ENCODE measurements at regions not wholly inside any gene's neighbourhood (a gene's known extent, or its start where the extent isn't known, plus 50 kb on each side); places are given as distances from the start of the nearest gene placed in this dataset.

DNA sequence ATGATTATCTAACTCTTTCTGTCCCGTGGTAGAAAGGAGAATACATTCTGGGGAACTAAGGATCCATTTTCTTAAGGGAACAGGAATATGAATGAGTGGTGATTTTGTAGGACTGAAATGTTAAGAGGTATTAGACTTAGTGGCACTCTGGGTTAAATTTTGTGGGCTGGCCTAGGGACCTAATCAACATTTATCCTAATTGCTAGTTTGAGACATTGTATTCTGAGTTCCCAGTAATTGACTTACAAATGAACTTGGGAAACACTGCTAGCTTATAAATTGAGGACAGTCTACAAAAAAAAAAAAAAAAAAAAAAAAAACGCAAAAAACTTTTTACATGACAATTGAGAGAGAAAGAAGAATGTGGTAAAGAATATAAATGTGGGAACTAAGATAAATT lies 136.6 kb upstream of the ZP4 start:
- no peak for DNase-seq

DNA sequence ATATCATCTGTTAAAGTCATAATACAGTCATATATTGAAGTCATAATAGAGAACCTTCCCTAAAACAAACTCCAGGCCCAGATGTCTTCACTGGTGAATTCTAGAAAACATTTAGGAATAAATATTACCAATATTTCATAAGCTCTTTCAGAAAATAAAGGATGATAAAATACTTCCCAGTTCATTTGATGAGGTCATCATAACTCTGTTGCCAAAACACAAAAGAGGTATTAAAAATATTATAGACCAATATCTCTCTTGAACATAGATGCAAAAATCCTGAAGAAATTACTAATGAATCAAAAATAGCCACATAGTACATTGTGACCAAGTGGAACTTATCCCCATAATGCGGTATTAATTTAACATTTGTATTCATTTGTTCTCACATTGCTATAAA lies 132.4 kb upstream of the ZP4 start:
- DNase-seq = no peak

DNA sequence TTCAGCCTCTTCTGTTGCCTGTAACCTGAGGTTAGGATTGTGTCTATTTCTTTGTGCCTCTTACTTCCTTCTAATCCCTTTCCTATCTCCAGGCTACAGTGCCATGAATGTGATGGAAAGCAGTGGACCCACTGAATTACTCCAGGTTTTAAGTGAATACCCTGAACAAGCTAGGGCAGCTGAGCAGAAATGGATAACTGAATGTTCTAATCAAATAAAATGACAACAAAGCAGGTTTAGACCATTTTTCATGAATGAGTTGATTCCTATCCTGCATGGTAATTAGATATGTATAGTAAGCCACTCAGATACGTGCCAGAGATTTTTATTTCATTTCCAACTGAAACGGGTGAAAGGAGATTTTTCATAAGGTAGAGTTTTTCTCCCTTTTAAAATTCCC lies 127.5 kb upstream of the ZP4 start:
- no peak for DNase-seq

DNA sequence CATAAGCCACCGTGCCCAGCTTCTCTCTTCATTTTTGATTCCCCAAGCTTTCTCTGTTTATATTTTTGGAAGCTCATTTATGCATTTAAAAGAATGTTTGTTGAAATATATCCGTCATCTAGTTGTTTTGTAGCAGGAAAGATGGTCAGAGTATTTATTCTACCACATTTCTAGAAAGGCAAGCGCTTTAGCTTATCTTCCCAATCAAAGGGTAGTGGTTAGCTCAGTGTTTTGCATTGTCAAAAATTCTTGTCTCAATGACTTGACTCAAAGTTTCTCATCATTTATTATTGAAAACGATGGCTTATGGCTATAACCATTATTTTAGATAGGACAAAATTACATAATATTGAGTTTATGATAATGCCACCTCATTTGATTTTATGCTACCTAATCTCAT lies 116.1 kb upstream of the ZP4 start:
- DNase-seq = no peak

DNA sequence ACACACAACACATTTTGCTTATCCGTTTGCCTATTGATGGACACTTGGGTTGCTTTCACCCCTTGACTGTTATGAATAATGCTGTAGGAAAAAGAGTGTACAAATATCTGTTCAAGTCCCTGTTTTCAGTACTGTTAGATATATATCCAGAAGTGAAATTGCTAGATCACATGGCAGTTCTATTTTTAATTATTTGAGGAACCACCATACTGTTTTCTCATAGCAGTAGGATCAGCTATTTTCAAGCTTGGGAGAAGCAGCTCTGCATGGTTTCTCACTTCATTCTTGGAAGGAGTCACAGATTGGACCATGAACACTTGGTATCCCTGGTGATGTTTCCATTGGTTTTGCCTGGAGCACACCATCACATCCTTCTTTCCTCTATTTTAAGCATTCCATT lies 114.4 kb upstream of the ZP4 start:
- DNase-seq = no peak

DNA sequence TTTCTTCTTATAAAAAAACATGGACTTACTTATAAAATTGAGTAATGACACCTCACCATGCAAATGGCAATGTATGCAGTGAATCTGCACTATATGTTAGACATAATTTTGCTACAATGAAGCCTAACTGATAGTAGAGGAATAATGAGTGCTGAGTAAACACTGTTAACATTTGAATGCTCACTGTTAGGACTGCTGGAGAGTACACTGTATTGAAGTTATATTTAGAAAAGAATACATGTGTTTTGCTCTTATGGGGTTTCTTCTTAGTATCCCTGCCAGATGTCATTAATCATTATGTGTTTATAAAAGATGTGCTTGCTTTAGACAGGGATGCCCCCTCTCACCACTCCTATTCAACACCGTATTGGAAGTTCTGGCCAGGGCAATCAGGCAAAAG lies 111.1 kb upstream of the ZP4 start:
- DNase-seq = no peak

DNA sequence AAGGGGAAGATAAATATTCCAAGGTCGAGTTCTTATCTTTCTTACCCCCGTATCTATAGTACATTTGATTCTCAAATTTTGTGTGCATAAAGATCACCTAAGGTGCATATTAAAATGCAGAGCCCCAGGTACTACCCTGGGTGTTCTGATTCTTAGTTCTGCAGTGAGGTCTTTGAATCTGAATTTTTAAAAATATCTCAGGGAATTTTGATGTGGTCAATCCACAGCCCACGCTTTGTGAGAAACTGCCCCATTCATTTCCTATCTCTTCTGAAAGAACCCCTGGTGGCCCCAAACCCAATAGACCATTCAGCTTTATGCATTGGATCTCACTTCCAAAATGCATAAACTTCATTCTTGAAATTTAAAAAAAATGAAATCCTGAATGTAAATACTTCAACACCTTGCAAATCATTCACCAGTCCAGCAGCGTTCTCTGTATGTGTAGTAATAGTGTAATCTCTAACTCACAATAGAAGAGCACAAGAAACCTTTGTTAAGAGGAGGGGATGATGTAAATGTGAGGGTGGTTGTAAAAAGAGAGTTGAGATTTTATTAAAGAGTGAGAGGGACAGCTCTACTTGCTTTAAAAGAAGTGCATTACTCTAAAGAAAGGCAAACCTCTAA lies 108.8 kb upstream of the ZP4 start:
- no peak for DNase-seq

DNA sequence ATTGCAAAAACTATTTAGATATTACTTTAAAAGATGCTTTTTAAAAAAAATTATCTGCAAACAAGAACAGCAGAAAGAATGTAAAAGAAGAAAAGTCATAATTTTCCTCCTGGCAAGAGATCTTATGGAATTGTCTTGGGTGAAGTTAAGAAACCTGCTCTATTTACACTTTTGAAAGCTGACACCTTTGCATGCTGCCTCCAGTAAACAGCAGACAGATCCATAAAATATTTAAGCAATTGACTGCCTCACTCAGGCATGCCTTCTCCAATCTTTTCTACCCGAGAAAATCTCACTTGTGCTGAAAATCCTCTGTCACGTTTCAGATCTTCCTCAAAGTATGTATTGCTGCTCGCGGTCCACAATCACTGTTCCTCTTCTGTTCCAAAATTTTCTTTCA lies 107.9 kb upstream of the ZP4 start:
- DNase-seq = no peak

DNA sequence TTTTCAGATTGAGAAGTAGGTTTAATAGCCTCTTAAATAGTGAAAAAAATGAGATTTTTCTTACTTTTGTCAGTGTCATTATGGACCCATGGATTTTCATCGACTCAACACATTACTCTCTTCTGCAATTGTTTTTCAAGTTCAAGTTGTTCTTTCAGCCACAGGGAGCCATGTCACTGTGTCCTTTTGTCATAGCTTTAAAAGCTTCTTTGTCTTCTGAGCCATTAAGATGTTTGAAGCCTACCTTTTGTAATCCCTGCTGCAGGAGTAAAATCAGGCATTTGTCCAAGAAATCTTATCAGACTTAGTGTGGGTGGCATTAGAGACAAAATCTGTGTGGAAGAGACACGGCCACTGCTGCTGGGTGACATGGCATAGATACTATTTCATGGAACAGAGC lies 92.8 kb upstream of the ZP4 start:
- no peak for DNase-seq

DNA sequence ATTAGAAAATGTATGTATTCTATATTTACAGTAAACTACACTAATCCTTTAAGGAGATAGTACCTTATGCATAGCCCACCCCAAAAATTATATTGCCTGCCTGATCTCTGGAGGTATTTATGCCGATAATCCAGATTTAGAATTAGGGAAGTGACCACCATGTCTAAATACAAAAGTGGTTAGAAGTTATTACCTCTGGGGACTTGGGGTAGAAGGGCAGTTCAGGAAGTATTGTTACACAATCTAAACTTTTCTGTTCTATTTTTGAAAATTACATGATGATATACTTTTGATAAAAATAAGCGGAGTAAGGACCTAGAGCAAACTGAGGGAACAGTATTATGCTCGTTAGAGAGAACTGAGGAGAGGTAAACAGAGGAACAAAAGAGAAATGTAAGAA lies 90.5 kb upstream of the ZP4 start:
- no peak for DNase-seq

DNA sequence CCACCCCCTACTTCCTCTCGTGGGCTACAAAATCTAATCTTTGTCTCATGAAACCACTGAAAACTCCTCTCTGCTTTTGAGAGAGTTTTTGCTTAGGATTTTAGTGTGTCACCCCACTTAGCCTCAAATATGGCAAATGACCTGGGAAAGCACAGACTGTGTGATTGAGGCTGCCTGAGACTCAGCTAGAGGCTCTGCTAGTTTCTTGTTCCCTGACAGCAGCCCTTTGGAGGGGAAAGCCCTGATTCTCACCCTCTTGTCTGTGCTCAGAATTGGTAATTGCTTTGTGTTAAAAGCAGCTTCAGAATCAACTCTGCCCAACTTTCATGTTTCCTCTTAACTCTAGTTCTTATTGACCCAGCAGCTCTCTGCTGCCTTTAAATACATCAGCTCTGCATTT lies 85.6 kb upstream of the ZP4 start:
- no peak for DNase-seq

DNA sequence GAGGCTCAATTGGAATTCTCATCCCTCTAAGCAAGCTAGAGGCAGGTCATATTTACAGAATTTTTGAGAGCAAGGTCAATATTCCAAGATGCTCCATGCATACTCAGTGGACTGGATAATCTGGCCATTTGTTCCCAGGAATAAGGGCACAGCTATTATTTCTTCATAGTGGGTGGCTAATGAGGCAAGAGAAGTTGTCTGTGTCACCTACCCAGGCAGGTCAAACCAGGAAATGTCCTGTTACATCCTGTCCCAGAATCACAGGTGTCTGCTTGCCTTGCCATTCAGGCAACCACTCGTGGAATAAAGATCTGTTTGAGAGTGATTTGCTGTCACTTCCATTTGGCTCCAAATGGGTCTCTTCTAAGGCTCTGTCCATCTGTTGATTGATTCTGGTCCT lies 85.2 kb upstream of the ZP4 start:
- no peak for DNase-seq

DNA sequence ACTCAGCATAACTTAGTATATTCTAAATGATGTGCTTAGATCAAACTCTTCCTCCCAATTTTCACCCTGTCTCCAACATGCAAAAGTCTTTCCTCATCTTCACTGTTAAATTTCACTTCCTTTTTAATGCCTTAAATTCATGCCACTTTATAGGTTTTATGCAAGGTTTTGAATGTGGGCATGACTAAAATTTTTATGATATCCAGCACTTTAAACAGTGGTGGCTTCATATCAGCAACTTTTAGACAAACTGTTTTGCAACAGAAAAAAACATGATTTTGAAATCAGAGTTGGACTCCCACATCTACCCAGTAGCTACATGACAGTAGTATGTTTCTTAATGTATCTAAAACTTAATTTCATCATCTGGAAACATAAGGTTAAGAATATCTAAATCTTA lies 84.7 kb upstream of the ZP4 start:
- DNase-seq = no peak

DNA sequence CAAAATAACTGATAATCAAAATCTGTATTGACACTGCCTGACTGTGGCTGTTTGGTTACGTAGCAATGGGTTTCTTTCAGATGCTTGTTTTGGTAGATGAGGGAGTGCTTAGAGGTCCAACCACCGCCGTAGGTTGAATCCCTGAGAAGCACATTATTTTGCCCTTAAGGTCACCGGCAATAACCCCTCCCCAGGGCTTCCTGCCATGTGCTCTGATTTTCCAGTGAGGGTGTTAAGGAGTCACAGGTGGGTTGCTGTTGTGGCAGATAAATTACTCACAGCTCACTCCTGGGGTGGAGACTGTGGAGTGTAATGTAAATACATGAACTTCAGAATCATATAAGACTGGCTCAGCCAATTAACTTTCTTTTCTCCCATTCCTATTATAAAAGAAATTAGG lies 81.5 kb upstream of the ZP4 start:
- DNase-seq = no peak

DNA sequence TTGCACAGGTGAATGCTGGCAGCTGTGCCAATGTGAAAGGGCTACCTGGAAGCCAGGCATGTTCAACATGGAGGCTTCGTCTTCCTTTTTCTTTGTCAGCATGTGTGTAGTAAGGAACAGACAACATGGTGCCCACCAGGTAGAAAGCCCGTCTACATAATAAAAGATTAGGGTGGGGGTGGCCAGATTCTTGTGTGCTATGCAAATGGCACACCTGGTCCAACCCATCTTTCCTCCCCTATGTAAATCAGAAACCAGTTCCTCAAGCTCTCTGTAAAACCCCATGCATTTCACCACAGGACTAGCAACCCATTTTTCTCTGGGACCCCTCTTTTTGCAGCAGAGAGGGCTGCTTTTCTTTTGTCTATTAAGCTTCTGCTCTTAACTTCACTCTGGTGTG lies 72.3 kb upstream of the ZP4 start:
- no peak for DNase-seq

DNA sequence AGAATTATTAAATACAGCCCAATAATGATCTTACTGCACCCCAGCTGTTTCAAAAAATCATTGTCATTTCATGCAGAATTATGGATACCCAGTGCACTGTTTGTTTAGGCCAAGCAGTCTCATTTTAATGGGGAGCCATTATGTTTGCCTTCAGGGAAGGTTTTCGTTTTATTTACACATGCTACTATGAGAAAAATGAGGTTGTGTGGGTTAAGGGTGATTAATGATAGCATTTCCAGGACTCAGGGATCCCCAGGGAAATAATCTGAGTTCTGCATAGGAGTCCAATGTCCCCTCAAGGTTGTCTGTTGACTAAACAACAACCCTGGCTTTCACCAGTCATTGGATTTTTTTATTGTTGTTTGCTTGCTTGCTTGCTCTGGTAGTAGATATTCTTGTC lies 71.0 kb upstream of the ZP4 start:
- no peak for DNase-seq

DNA sequence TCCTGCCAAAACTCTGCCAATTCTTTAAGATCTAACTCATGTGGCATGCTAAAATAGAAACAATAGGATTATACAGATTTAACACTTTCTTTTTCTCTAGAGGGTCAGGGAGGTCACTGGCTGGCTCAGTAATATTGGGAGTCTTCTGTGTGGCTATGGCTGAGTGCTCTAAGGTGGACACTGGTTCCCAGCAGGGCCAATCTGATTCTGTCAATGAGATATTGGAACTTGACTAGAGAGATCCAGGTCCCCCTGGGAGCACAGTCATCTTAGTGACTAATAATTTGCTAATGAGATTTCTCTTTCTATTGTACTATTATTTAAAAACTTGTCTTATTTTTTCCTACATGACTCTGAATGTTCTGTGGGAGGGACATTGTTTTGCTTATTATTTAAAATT lies 69.1 kb upstream of the ZP4 start:
- no peak for DNase-seq

DNA sequence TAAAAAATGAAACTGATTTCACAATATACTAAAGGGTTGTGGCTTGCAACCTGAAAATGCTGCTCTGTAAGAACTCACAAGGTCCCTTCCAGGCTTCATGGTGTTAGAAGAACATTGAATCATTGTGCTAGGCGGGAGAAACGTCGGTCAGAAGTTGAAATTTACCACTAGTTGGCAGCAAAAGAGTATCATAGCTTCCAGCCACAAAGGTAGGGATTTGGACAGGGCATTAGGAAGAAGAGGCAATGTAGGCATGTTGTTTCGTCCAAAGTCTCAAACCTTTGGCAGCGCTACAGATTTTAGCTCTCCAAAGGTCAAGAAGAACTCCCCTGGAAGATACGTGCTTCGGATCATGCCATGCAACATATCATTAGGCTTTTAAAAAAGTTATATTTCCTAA lies 62.5 kb upstream of the ZP4 start:
- no peak for DNase-seq
